H9 (cell line): ENCODE measurements at regions not wholly inside any gene's neighbourhood (a gene's known extent, or its start where the extent isn't known, plus 50 kb on each side); places are given as distances from the start of the nearest gene placed in this dataset.

Source experiments
- DNase-seq: peaks from one replicate; pipeline ENCODE4 v3.0.0-alpha.2; 2017
- H2AFZ ChIP-seq: one replicate; pipeline ENCODE4 v1.6.1; 2013; ENCODE audit warnings: mild to moderate bottlenecking, low read length, control low read depth, moderate library complexity
- H2AK5ac ChIP-seq: 2 replicates; pipeline ENCODE4 v1.6.1; 2013; ENCODE audit warnings: low read length, control low read depth, mixed read lengths; ENCODE audit not compliant: insufficient read length
- H2BK120ac ChIP-seq: one replicate; pipeline ENCODE4 v1.6.1; 2013; ENCODE audit warnings: low read depth, mild to moderate bottlenecking, low read length, control low read depth, inconsistent platforms; ENCODE audit not compliant: poor library complexity, severe bottlenecking
- H2BK12ac ChIP-seq: 2 replicates; pipeline ENCODE4 v1.6.1; 2013; ENCODE audit warnings: low read length, control low read depth, mixed read lengths, low read depth; ENCODE audit not compliant: insufficient read length
- H2BK15ac ChIP-seq: 2 replicates; pipeline ENCODE4 v1.6.1; 2013; ENCODE audit warnings: low read depth, low read length, control low read depth
- H2BK20ac ChIP-seq: one replicate; pipeline ENCODE4 v1.6.1; 2013; ENCODE audit warnings: low read depth, mild to moderate bottlenecking, low read length, control low read depth, inconsistent platforms; ENCODE audit not compliant: poor library complexity, severe bottlenecking
- H2BK5ac ChIP-seq: 2 replicates; pipeline ENCODE4 v1.6.1; 2013; ENCODE audit warnings: low read length, control low read depth, mixed read lengths; ENCODE audit not compliant: insufficient read length
- H3K14ac ChIP-seq: 2 replicates; pipeline ENCODE4 v1.6.1; 2013; ENCODE audit warnings: low read length, control low read depth; ENCODE audit not compliant: insufficient read depth
- H3K18ac ChIP-seq: 2 replicates; pipeline ENCODE4 v1.6.1; 2013; ENCODE audit warnings: low read depth, mild to moderate bottlenecking, mixed read lengths, low read length, control low read depth; ENCODE audit not compliant: insufficient read length
- H3K23ac ChIP-seq: 2 replicates; pipeline ENCODE4 v1.6.1; 2013; ENCODE audit warnings: low read length, control low read depth, mixed read lengths, low read depth; ENCODE audit not compliant: insufficient read length
- H3K23me2 ChIP-seq: 2 replicates; pipeline ENCODE4 v1.6.1; 2013; ENCODE audit warnings: low read depth, mild to moderate bottlenecking, mixed read lengths, low read length, control low read depth; ENCODE audit not compliant: insufficient read length, poor library complexity, severe bottlenecking
- H3K27ac ChIP-seq: 2 replicates; pipeline ENCODE4 v1.5.1; 2013; ENCODE audit warnings: low read length, control low read depth, mixed read lengths, low read depth; ENCODE audit not compliant: insufficient read length
- H3K27me3 ChIP-seq: 2 replicates; pipeline ENCODE4 v1.6.1; 2013; ENCODE audit warnings: low read length, control low read depth, inconsistent platforms; ENCODE audit not compliant: insufficient read depth
- H3K4ac ChIP-seq: 2 replicates; pipeline ENCODE4 v1.6.1; 2013; ENCODE audit warnings: low read depth, mild to moderate bottlenecking, control low read depth, inconsistent platforms, low read length, moderate library complexity
- H3K4me1 ChIP-seq: 2 replicates; pipeline ENCODE4 v1.6.1; 2013; ENCODE audit warnings: low read length, control low read depth, inconsistent platforms; ENCODE audit not compliant: insufficient read depth
- H3K4me2 ChIP-seq: 2 replicates; pipeline ENCODE4 v1.6.1; 2013; ENCODE audit warnings: low read length, control low read depth, mixed read lengths; ENCODE audit not compliant: insufficient read length, insufficient read depth
- H3K56ac ChIP-seq: 2 replicates; pipeline ENCODE4 v1.6.1; 2013; ENCODE audit warnings: low read depth, mild to moderate bottlenecking, mixed read lengths, low read length, control low read depth; ENCODE audit not compliant: insufficient read length
- H3K79me1 ChIP-seq: 2 replicates; pipeline ENCODE4 v1.6.1; 2013; ENCODE audit warnings: low read depth, mild to moderate bottlenecking, moderate library complexity, low read length, control low read depth, inconsistent platforms; ENCODE audit not compliant: insufficient read depth, poor library complexity, severe bottlenecking
- H3K79me2 ChIP-seq: 2 replicates; pipeline ENCODE4 v1.6.1; 2013; ENCODE audit warnings: low read length, control low read depth, inconsistent platforms; ENCODE audit not compliant: insufficient read depth
- H3K9ac ChIP-seq: 2 replicates; pipeline ENCODE4 v1.6.1; 2013; ENCODE audit warnings: low read length, control low read depth, mixed read lengths; ENCODE audit not compliant: insufficient read length; ENCODE audit errors: extremely low read depth
- H3K9me3 ChIP-seq: one replicate; pipeline ENCODE4 v1.6.1; 2013; ENCODE audit warnings: low read depth, low read length, inconsistent platforms; ENCODE audit not compliant: control insufficient read depth
- H3T11ph ChIP-seq: one replicate; pipeline ENCODE4 v1.6.1; 2013; ENCODE audit warnings: mild to moderate bottlenecking, low read length, control low read depth, inconsistent platforms
- H4K20me1 ChIP-seq: one replicate; pipeline ENCODE4 v1.6.1; 2013; ENCODE audit not compliant: control insufficient read depth, insufficient read length, insufficient read depth
- H4K5ac ChIP-seq: 2 replicates; pipeline ENCODE4 v1.6.1; 2013; ENCODE audit warnings: low read depth, mild to moderate bottlenecking, mixed read lengths, low read length, control low read depth; ENCODE audit not compliant: insufficient read length
- H4K8ac ChIP-seq: replicated peaks from 2 replicates; pipeline ENCODE4 v1.6.1; 2013; ENCODE audit warnings: low read length, control low read depth, mixed read lengths, low read depth; ENCODE audit not compliant: insufficient read length
- H4K91ac ChIP-seq: 2 replicates; pipeline ENCODE4 v1.6.1; 2013; ENCODE audit warnings: low read depth, mild to moderate bottlenecking, moderate library complexity, mixed read lengths, low read length, control low read depth; ENCODE audit not compliant: insufficient read length
- H3K27ac Mint-ChIP-seq, 3 experiments: 2 replicates in 2 of 3; 3 replicates in 1 of 3; pipeline ENCODE4 v1.8.0; 2020 to 2021; ENCODE audit warnings: mixed read lengths in 3 of 3, mild to moderate bottlenecking in 1 of 3, moderate library complexity in 1 of 3
- H3K27me3 Mint-ChIP-seq: 2 replicates; pipeline ENCODE4 v1.8.0; 2021; ENCODE audit warnings: low read depth, mild to moderate bottlenecking, moderate library complexity, mixed read lengths
- H3K36me3 Mint-ChIP-seq, 3 experiments: 2 replicates in 2 of 3; 3 replicates in 1 of 3; pipeline ENCODE4 v1.8.0; 2020 to 2021; ENCODE audit warnings: low read depth in 3 of 3, mixed read lengths in 3 of 3; ENCODE audit not compliant: insufficient read depth in 1 of 3
- H3K4me1 Mint-ChIP-seq, 2 experiments: 2 replicates each; pipeline ENCODE4 v1.8.0; 2020; ENCODE audit warnings: mixed read lengths in 2 of 2
- H3K4me3 Mint-ChIP-seq, 2 experiments: 2 replicates in 1 of 2; 3 replicates in 1 of 2; pipeline ENCODE4 v1.8.0; 2020 to 2021; ENCODE audit warnings: mild to moderate bottlenecking in 2 of 2, mixed read lengths in 2 of 2, moderate library complexity in 1 of 2
- H3K9me3 Mint-ChIP-seq, 2 experiments: 2 replicates in 1 of 2; 3 replicates in 1 of 2; pipeline ENCODE4 v1.8.0; 2020; ENCODE audit warnings: mild to moderate bottlenecking in 2 of 2, mixed read lengths in 2 of 2, moderate library complexity in 1 of 2
- WGBS: extraction: QIAGEN DNeasy Blood & Tissue Kit; methylation state at CpG from one replicate; pipeline ENCODE4 v1.1.7; 2013; ENCODE audit warnings: missing lambda C conversion rate, low lambda C conversion rate, mixed read lengths; ENCODE audit not compliant: insufficient read length; ENCODE audit errors: extremely low coverage; 5-methylcytosine and 5-hydroxymethylcytosine counted together
- TF ChIP-seq, protein P1 (sequence below): fragments of 200-600 bp; sonication (generic); conservative IDR thresholded peaks from 3 replicates; pipeline ENCODE4 v1.8.0; 2021; ENCODE audit warnings: antibody characterized with exemption, mild to moderate bottlenecking

DNA sequence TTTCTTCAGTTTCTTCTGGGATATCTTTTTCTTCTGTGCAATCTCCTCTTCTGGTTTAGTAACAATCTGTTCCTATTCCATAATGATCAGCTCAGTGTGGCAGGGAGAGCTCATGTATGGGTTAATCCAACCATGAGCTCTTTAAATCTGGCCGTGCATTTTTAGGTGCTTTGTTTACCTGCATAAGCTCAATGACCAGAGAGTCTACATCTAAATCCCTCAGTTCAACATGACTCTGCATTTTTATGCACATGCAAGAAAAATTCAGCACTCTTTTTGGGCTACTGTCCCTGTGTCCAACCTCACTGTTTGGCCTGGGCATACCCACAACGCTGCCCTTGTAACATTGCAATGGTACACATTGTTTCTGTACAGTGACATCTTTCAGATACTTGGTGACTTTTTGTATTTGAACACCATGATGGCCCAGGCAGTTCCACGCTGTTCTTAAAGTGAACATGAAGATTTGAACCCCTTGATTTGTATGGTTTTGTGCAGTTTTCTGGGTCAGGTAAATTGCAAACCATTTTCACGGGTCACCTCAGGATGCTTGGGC, 243.3 kb upstream of the SRRM4 start:
- Histone ChIP-seq H3K4me2 (no peak overlapping the region), H2BK20ac (no peak overlapping the region), H3K23me2 (no peaks in the 10 kb centered on the region), H4K20me1 (no peaks in the 10 kb centered on the region), H3K56ac (no peak overlapping the region), H3K9ac (no peak overlapping the region), H2BK5ac (no peak overlapping the region), H3K9me3 (no peaks in the 10 kb centered on the region), H3T11ph (no peak overlapping the region), H2AFZ (no peak overlapping the region), H2BK15ac (no peak overlapping the region), H3K23ac (no peak overlapping the region), H2BK120ac (no peak overlapping the region), H3K27ac (no peak overlapping the region), H4K91ac (no peak overlapping the region), H4K5ac (no peak overlapping the region), H3K18ac (no peak overlapping the region), H2BK12ac (no peak overlapping the region), H3K14ac (no peak overlapping the region), H3K79me1 (no peaks in the 10 kb centered on the region), H3K4me1 (no peaks in the 10 kb centered on the region), H3K27me3 (no peaks in the 10 kb centered on the region), H4K8ac (no peak overlapping the region), H3K79me2 (no peaks in the 10 kb centered on the region), H3K4ac (no peak overlapping the region), H2AK5ac (no peak overlapping the region)
- Mint-ChIP-seq H3K36me3 (no peaks in the 10 kb centered on the region), H3K27me3 (peaks cover 4% of the 10 kb centered on the region), H3K4me3 (no peak overlapping the region), H3K27ac (no peak overlapping the region), H3K4me1 (peaks cover 4 to 9% of the 10 kb centered on the region in 2 experiments; a peak in 3 of 4 replicates), H3K9me3 (peaks cover 0 to 3% of the 10 kb centered on the region in 2 experiments; a peak in 2 of 5 replicates)
- WGBS = no CpG with 5 or more reads among the region's 4 CpGs
- no peak for DNase-seq
- TF ChIP-seq, protein P1, sequence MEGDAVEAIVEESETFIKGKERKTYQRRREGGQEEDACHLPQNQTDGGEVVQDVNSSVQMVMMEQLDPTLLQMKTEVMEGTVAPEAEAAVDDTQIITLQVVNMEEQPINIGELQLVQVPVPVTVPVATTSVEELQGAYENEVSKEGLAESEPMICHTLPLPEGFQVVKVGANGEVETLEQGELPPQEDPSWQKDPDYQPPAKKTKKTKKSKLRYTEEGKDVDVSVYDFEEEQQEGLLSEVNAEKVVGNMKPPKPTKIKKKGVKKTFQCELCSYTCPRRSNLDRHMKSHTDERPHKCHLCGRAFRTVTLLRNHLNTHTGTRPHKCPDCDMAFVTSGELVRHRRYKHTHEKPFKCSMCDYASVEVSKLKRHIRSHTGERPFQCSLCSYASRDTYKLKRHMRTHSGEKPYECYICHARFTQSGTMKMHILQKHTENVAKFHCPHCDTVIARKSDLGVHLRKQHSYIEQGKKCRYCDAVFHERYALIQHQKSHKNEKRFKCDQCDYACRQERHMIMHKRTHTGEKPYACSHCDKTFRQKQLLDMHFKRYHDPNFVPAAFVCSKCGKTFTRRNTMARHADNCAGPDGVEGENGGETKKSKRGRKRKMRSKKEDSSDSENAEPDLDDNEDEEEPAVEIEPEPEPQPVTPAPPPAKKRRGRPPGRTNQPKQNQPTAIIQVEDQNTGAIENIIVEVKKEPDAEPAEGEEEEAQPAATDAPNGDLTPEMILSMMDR = no peak
